ENCODE measurements at regions not wholly inside any gene's neighbourhood (a gene's known extent, or its start where the extent isn't known, plus 50 kb on each side); places are given as distances from the start of the nearest gene placed in this dataset.

DNA sequence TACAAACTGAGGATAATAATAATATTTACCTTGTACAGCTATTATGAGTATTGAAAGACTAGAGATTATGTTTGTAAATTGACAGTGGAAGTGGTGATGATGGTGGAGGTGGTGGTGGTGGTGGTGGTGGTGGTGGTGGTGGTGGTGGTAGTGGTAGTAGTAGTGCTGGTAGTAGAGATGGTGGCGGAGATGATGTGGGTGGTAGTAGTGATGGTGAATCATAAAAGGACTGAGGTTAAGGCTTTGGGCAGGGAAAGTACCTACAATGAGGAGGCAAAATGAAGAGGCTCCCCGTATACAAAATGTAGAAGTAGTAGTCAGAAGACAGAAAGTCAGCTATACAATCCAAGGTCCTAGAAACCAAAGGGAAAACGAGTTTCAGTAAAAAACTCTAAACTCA, 214.1 kb downstream of the BCOR start:
- DNase-seq (ENCODE audit: low read depth), result no peak

GRCh38 chrX:39886282-39886681, 211.5 kb downstream of the BCOR start:
- no peak for DNase-seq (ENCODE audit: low read depth)

GRCh38 chrX:39888730-39889129, 209.0 kb downstream of the BCOR start:
- DNase-seq (ENCODE audit: low read depth), result no peak

- DNase-seq (ENCODE audit: low read depth), result no peak
Measured at GRCh38 chrX:39889704-39890103, 208.1 kb downstream of the BCOR start.

DNA sequence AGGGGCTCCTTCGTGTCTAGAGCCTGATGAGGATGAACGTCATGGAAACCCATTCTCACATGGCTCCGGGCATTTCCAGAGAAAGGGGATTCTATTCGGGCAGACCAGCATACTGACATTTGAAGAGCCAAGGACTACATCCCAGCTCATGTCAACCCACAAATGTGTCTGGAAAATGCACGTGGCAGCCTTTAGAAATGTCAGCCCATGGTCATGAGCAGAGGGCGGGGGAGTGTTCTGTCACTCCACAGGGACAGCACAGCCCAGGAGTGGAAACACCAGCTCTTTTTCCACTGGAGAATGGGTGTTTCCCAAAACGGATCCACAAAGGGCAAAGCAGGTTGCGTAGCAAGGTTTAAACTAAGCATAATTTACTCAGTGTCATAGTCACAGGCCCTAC, 207.0 kb downstream of the BCOR start:
- DNase-seq (ENCODE audit: low read depth), result no peak

- DNase-seq (ENCODE audit: low read depth), result no peak
Measured at GRCh38 chrX:39891781-39892180, 206.0 kb downstream of the BCOR start.

DNA sequence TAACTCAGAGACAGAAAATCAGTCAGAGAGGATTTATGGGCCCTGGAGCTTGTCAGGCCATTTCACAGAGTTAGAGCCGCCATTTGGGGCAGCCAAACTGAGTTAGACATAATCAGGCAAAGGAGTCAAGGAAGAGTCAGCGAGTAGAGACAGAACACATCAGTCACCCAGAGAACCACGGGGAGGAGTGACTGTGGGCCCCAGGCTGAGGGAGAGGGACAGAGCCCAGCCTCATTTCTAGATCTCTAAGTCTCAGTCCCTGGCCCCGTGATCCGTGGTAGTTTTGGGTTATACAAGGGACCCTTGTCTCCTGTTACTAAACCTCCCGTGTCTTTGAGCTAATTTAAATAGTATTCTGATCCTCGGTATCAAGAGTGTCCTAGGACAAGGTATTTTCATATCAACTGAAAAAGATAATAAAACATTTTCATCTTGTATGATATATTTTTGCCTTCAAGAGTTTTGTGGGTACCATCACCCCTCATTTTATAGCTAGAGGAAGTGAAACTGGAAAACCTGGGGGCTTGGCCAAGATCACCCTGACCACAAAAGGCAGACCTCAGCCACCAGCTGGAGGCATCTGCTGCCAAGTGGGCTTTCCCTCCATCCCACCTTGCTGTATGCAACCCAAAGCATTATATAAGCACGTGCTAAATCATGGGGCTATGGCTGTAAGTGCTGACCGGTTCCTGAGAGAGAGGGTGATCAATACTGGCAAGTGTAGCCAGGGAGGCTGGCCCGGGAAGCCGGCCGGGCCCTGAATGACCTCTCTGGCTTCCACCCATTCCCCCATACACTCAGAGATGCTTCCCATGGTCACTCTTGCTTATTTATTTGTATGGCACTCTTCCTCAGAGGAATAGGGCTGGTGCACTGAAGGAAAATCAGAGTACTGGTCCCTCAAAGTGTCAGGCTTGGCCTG, 204.1 kb downstream of the BCOR start:
- no peak for DNase-seq (ENCODE audit: low read depth)

- DNase-seq (ENCODE audit: low read depth), result peak; percentile 44
Measured at GRCh38 chrX:39894683-39895082, 203.1 kb downstream of the BCOR start.

- peak; percentile 40 for DNase-seq (ENCODE audit: low read depth)
Measured at GRCh38 chrX:39895218-39896110, 202.3 kb downstream of the BCOR start.

DNA sequence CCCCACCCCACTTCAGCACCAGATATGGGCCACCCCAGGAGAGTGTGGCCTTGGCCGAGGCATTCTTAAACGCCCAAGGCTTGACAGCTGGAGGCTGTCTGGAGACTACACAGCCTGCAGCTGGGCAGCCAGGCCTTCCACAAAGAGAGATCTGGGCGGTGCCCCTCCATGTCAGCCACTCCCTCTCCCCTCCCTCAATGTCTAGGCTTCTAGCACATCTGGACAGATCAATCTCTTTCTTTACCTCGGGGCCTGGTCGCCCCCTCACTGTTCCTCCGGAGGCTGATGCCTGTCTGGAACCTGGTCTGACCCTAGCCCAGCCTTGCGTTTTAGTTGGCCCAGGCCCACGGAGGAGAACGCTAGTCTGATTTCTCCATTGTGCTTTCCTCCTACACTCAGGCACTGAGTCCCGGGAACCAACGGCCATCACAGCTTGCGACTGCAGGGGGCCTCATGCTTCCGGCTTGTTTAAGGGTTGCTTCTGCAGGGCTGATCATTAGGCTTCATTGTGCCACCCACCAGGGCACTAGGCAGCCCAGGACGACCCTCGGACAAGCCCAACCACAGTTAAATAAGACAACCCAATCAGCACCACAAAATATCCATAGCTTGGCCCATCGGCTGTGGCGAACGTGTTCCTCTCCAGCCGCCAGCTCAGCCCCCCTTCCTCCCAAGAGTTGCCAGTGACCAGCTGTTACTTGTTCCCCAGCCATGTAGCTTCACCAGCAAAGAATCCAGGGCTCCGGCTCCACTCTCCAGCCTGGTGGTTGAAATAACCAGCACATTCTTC, 200.6 kb downstream of the BCOR start:
- peak; percentile 52 for DNase-seq (ENCODE audit: low read depth)

- DNase-seq (ENCODE audit: low read depth), result no peak
Measured at GRCh38 chrX:39897741-39898097, 200.0 kb downstream of the BCOR start.

DNA sequence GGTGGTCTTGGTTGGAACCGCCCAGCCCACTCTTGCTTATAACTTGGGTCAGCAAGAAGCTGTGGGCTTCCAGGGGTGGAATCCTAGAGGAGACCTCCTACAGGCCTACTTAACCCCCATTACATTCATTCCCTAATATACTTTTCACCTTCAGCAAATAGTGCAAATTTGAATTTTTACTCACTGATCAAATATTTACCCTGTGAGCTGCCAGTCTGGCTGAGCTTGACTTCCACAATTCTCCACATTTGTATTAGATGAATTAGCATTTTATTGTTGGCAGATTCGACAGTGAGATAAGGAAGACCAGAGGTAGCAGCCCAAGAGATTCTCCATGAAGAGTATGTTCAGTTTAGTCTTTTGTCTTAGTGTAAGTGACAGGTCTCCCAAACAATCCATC, 199.6 kb downstream of the BCOR start:
- DNase-seq (ENCODE audit: low read depth), result no peak

GRCh38 chrX:39899059-39899458, 198.7 kb downstream of the BCOR start:
- no peak for DNase-seq (ENCODE audit: low read depth)

- DNase-seq (ENCODE audit: low read depth), result no peak
Measured at GRCh38 chrX:39899856-39900776, 197.6 kb downstream of the BCOR start.

- DNase-seq (ENCODE audit: low read depth), result no peak
Measured at GRCh38 chrX:39900777-39901170, 197.0 kb downstream of the BCOR start.

- no peak for DNase-seq (ENCODE audit: low read depth)
Measured at GRCh38 chrX:39903343-39903742, 194.4 kb downstream of the BCOR start.

GRCh38 chrX:39903937-39904336, 193.8 kb downstream of the BCOR start:
- peak; percentile 67 for DNase-seq (ENCODE audit: low read depth)

DNA sequence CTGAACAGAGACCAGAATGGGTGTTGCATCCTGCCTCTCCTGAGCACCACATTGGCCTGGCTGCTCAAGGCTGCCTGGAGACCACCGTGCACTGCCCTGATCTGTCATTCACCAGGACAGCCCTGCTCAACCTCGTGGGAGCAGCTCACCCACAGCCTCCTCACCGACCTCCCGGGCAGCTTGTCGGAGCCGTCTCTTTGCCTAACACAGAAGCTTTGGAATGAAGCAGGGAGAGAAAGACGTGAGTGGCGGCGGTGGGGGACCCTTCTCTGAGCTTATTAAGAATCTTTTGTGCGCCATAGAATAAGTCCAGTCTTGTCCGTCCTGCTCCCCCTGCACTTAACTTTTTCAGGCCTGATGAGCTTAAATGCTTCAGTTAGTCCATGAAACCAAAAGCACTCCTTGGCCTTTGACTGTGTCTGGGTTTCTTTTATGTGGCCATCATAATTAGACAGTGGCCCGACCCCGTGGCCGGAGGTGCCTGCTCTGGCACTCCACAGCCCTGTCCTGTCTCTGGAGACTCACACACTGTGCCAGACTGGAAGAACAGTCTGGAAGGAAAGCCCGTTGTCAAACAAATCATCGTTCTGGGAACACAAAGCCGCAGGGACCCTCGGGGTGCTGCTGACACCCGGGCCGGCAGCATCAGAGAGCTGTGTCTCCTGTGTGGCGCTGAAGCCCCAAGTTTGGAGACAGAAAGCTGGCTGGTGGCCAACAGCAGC, 192.8 kb downstream of the BCOR start:
- DNase-seq (ENCODE audit: low read depth), result no peak

DNA sequence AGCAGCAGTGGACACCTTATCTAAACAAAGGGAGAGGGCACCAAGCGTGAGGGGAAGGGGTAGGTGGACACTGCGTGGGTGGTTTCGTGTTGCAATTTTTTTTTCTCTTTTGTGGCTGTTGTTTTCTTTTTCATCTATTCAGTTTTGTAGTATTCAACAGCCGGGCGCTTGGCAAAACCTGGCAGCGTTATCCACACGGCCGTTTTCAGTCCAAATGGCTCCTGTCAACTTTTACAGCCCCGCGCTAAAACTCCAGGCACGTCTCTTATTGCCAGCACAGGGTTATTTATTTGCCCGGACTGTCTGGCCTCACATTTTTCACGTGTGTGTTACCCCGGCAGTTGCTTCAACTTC, 192.2 kb downstream of the BCOR start:
- no peak for DNase-seq (ENCODE audit: low read depth)

DNA sequence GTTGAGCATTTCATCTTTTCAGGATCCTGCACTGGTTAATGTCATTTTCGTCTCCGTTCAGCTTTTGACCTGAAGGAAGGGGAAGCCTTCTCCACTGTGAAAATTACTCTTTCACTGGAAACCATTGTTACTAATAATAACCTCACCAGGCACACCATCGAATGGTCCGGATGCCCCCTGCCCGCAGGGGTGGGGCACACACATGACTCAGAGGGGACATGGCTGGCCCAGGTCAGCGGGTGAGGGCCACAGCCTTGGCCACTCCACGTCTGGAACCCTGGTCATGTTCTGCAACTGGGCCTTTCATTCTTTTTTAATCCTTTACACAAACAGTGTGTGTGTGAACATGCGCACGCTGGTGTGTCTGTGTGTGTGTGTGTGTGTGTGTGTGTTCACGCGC, 191.8 kb downstream of the BCOR start:
- DNase-seq (ENCODE audit: low read depth), result no peak
